ENCODE measurements at regions not wholly inside any gene's neighbourhood (a gene's known extent, or its start where the extent isn't known, plus 50 kb on each side); places are given as distances from the start of the nearest gene placed in this dataset.

GRCh38 chr19:7415163-7415856 is 66.6 kb downstream of the ARHGEF18 start (continued):
- TF ChIP-seq, protein P1, sequence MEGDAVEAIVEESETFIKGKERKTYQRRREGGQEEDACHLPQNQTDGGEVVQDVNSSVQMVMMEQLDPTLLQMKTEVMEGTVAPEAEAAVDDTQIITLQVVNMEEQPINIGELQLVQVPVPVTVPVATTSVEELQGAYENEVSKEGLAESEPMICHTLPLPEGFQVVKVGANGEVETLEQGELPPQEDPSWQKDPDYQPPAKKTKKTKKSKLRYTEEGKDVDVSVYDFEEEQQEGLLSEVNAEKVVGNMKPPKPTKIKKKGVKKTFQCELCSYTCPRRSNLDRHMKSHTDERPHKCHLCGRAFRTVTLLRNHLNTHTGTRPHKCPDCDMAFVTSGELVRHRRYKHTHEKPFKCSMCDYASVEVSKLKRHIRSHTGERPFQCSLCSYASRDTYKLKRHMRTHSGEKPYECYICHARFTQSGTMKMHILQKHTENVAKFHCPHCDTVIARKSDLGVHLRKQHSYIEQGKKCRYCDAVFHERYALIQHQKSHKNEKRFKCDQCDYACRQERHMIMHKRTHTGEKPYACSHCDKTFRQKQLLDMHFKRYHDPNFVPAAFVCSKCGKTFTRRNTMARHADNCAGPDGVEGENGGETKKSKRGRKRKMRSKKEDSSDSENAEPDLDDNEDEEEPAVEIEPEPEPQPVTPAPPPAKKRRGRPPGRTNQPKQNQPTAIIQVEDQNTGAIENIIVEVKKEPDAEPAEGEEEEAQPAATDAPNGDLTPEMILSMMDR (IDR thresholded peaks at IDR 0.05; ENCODE audit: control extremely low read depth in 1 of 3, insufficient read depth in 1 of 3, low read depth in 1 of 3, low read length in 3 of 3) = peak in 1 of 3 experiments; percentile 17; a peak in 2 of 4 replicates
- TF ChIP-seq BCL11A (IDR thresholded peaks at IDR 0.05; ENCODE audit: low read depth in 2 of 2, low read length in 2 of 2) (no peak), CTBP2 (IDR thresholded peaks at IDR 0.05; ENCODE audit: borderline replicate concordance, insufficient read depth, insufficient read length, low read length) (no peak), CHD7 (IDR thresholded peaks at IDR 0.05; ENCODE audit: insufficient replicate concordance, low read length) (no peak)
